Gastroesophageal sphincter (tissue), 2 donors: ENCODE measurements at regions not wholly inside any gene's neighbourhood (a gene's known extent, or its start where the extent isn't known, plus 50 kb on each side); places are given as distances from the start of the nearest gene placed in this dataset.

ENCODE experiments used
- POLR2A ChIP-seq, 2 donors: fragments of 450-650 bp; IDR thresholded peaks; one replicate each; pipeline ENCODE4 v1.6.1; 2017; ENCODE audit warnings: antibody characterized with exemption in 2 of 2, mild to moderate bottlenecking in 2 of 2, moderate library complexity in 1 of 2
- POLR2AphosphoS5 ChIP-seq: sonication (generic); formaldehyde crosslinking; IDR thresholded peaks from one replicate; pipeline ENCODE4 v1.6.1; 2017; ENCODE audit warnings: antibody characterized with exemption

DNA sequence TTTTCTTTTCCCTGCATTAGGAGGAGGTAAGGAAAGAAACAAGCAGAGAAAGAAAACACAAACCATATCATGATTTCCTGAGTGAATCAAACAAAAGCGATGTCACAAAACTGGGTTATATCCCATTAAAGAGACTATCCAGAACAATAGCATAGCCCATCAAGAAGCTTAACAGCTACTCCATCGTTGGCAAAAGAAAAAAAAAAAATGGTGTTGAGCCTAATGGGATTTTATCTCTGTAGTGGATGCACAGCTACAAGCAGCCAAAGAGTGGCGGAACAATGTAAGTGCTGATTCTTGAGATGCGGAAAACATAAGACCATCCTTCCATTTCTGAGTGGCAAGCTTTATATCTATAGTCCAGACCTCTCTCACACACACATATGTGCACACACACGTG is 106.2 kb upstream of the NRSN1 start:
- TF ChIP-seq POLR2AphosphoS5 (no peak), POLR2A (IDR thresholded peaks at IDR 0.05) (no peak)
